Mesodermal cell (in vitro differentiated cells): ENCODE measurements at regions not wholly inside any gene's neighbourhood (a gene's known extent, or its start where the extent isn't known, plus 50 kb on each side); places are given as distances from the start of the nearest gene placed in this dataset.

Source experiments
- H3K27ac ChIP-seq: 2 replicates; pipeline ENCODE4 v1.7.0; 2013; ENCODE audit warnings: mild to moderate bottlenecking, low read depth, low read length, moderate library complexity; ENCODE audit not compliant: severe bottlenecking
- H3K36me3 ChIP-seq: 2 replicates; pipeline ENCODE4 v1.7.1; 2013; ENCODE audit warnings: mild to moderate bottlenecking, low read length, moderate library complexity; ENCODE audit not compliant: control insufficient read depth, insufficient read depth
- H3K4me1 ChIP-seq: one replicate; pipeline ENCODE4 v1.7.1; 2013; ENCODE audit warnings: mild to moderate bottlenecking, low read length; ENCODE audit not compliant: insufficient read depth, control insufficient read depth, poor library complexity, severe bottlenecking
- H3K4me3 ChIP-seq: 2 replicates; pipeline ENCODE4 v1.7.0; 2013; ENCODE audit warnings: low read length, control low read depth, mild to moderate bottlenecking; ENCODE audit not compliant: insufficient read depth, poor library complexity, severe bottlenecking; ENCODE audit errors: extremely low read depth
- H3K9me3 ChIP-seq: 2 replicates; pipeline ENCODE4 v1.7.1; 2013; ENCODE audit warnings: mild to moderate bottlenecking, low read length, moderate library complexity; ENCODE audit not compliant: control insufficient read depth
- WGBS, 2 experiments: methylation state at CpG; one replicate each; pipeline ENCODE4 v1.1.5; 2013; ENCODE audit warnings: missing lambda C conversion rate in 2 of 2; ENCODE audit not compliant: insufficient coverage in 2 of 2; 5-methylcytosine and 5-hydroxymethylcytosine counted together

- H3K4me3 ChIP-seq: no peak overlapping the region
- H3K4me1 ChIP-seq: no peaks in the 10 kb centered on the region
- H3K9me3 ChIP-seq: no peaks in the 10 kb centered on the region
- no peaks in the 10 kb centered on the region for H3K36me3 ChIP-seq
- WGBS, 2 experiments: 83 to 91% methylated on average over 8 of the region's 8 CpGs
- H3K27ac ChIP-seq: no peak overlapping the region
These were observed 74.6 kb upstream of the SFSWAP start for GRCh38 chr12:131636266-131636665.

- H3K27ac ChIP-seq: no peak overlapping the region
- H3K9me3 ChIP-seq: no peaks in the 10 kb centered on the region
- H3K4me1 ChIP-seq: no peaks in the 10 kb centered on the region
- no peaks in the 10 kb centered on the region for H3K36me3 ChIP-seq
- H3K4me3 ChIP-seq: no peak overlapping the region
- 85 to 90% methylated on average over 14 to 16 of the region's 18 CpGs for WGBS, 2 experiments
These were observed 73.7 kb upstream of the SFSWAP start for GRCh38 chr12:131636940-131637750.

- H3K4me3 ChIP-seq: no peak overlapping the region
- 80 to 85% methylated on average over 3 of the region's 3 CpGs for WGBS, 2 experiments
- no peaks in the 10 kb centered on the region for H3K9me3 ChIP-seq
- no peaks in the 10 kb centered on the region for H3K36me3 ChIP-seq
- no peak overlapping the region for H3K27ac ChIP-seq
- no peaks in the 10 kb centered on the region for H3K4me1 ChIP-seq
These were observed 72.9 kb upstream of the SFSWAP start for GRCh38 chr12:131637986-131638385.

- Histone ChIP-seq H3K36me3 (no peaks in the 10 kb centered on the region), H3K4me3 (no peak overlapping the region), H3K4me1 (no peaks in the 10 kb centered on the region), H3K27ac (no peak overlapping the region), H3K9me3 (no peaks in the 10 kb centered on the region)
- WGBS, 2 experiments: 68 to 73% methylated on average over 4 to 6 of the region's 12 CpGs
These were observed 71.5 kb upstream of the SFSWAP start for GRCh38 chr12:131639270-131639940.

GRCh38 chr12:131640525-131640924 is 70.4 kb upstream of the SFSWAP start:
- H3K36me3 ChIP-seq: no peaks in the 10 kb centered on the region
- 77 to 93% methylated on average over 4 of the region's 7 CpGs for WGBS, 2 experiments

GRCh38 chr12:131641315-131641714 is 69.6 kb upstream of the SFSWAP start:
- H3K4me3 ChIP-seq: no peak overlapping the region
- H3K4me1 ChIP-seq: no peaks in the 10 kb centered on the region
- H3K9me3 ChIP-seq: no peaks in the 10 kb centered on the region
- H3K36me3 ChIP-seq: no peaks in the 10 kb centered on the region
- H3K27ac ChIP-seq: no peak overlapping the region
- WGBS, 2 experiments: 86 to 90% methylated on average over 8 to 9 of the region's 9 CpGs

More at GRCh38 chr12:131640525-131640924, 70.4 kb upstream of the SFSWAP start:
- Histone ChIP-seq H3K4me3 (no peak overlapping the region), H3K9me3 (no peaks in the 10 kb centered on the region), H3K27ac (no peak overlapping the region), H3K4me1 (no peaks in the 10 kb centered on the region)

- 83 to 89% methylated on average over 7 to 8 of the region's 8 CpGs for WGBS, 2 experiments
- Histone ChIP-seq H3K27ac (no peak overlapping the region), H3K9me3 (no peaks in the 10 kb centered on the region), H3K4me1 (no peaks in the 10 kb centered on the region), H3K36me3 (no peaks in the 10 kb centered on the region), H3K4me3 (no peak overlapping the region)
These were observed 68.8 kb upstream of the SFSWAP start for GRCh38 chr12:131642101-131642540.

- H3K36me3 ChIP-seq: no peaks in the 10 kb centered on the region
- no peaks in the 10 kb centered on the region for H3K9me3 ChIP-seq
- 87 to 95% methylated on average over 17 of the region's 17 CpGs for whole genome bisulfite sequencing, 2 experiments
- no peak overlapping the region for H3K4me3 ChIP-seq
- no peak overlapping the region for H3K27ac ChIP-seq
- no peaks in the 10 kb centered on the region for H3K4me1 ChIP-seq
These were observed 68.1 kb upstream of the SFSWAP start for GRCh38 chr12:131642771-131643170.

- H3K27ac ChIP-seq: no peak overlapping the region
- H3K4me1 ChIP-seq: no peaks in the 10 kb centered on the region
- WGBS, 2 experiments: 40 to 48% methylated on average over 3 to 6 of the region's 7 CpGs
- no peak overlapping the region for H3K4me3 ChIP-seq
- no peaks in the 10 kb centered on the region for H3K9me3 ChIP-seq
- H3K36me3 ChIP-seq: no peaks in the 10 kb centered on the region
These were observed 67.0 kb upstream of the SFSWAP start for GRCh38 chr12:131643631-131644452.

GRCh38 chr12:131644481-131644880 is 66.4 kb upstream of the SFSWAP start:
- Histone ChIP-seq H3K27ac (no peak overlapping the region), H3K4me3 (no peak overlapping the region), H3K4me1 (no peaks in the 10 kb centered on the region), H3K36me3 (no peaks in the 10 kb centered on the region), H3K9me3 (no peaks in the 10 kb centered on the region)
- WGBS, 2 experiments: 100% methylated on average over 1 of the region's 1 CpG; no CpG with 5 or more reads in 1 of the 2 experiments
